ENCODE measurements at regions not wholly inside any gene's neighbourhood (a gene's known extent, or its start where the extent isn't known, plus 50 kb on each side); places are given as distances from the start of the nearest gene placed in this dataset.

GRCh38 chr9:776086-776485 lies 65.4 kb upstream of the DMRT1 start:
- 91% methylated on average over 2 of the region's 2 CpGs for WGBS
- H3K4me1 ChIP-seq (replicated peaks): no peaks in the 10 kb centered on the region
- no peaks in the 10 kb centered on the region for H3K9me3 ChIP-seq
- no peak for DNase-seq (ENCODE audit: low spot score)
- no peak overlapping the region for H3K4me3 ChIP-seq
- no peak overlapping the region for H3K27ac ChIP-seq
- no peaks in the 10 kb centered on the region for H3K27me3 ChIP-seq (replicated peaks; ENCODE audit: insufficient read depth)
- no peaks in the 10 kb centered on the region for H3K36me3 ChIP-seq
- TF ChIP-seq POLR2AphosphoS5 (IDR thresholded peaks at IDR 0.05) (no peak), POLR2A (IDR thresholded peaks at IDR 0.05) (no peak)
- TF ChIP-seq, protein P1, sequence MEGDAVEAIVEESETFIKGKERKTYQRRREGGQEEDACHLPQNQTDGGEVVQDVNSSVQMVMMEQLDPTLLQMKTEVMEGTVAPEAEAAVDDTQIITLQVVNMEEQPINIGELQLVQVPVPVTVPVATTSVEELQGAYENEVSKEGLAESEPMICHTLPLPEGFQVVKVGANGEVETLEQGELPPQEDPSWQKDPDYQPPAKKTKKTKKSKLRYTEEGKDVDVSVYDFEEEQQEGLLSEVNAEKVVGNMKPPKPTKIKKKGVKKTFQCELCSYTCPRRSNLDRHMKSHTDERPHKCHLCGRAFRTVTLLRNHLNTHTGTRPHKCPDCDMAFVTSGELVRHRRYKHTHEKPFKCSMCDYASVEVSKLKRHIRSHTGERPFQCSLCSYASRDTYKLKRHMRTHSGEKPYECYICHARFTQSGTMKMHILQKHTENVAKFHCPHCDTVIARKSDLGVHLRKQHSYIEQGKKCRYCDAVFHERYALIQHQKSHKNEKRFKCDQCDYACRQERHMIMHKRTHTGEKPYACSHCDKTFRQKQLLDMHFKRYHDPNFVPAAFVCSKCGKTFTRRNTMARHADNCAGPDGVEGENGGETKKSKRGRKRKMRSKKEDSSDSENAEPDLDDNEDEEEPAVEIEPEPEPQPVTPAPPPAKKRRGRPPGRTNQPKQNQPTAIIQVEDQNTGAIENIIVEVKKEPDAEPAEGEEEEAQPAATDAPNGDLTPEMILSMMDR (IDR thresholded peaks at IDR 0.05): no peak
- intact Hi-C loops (cut with DNase I): no loop called here

DNA sequence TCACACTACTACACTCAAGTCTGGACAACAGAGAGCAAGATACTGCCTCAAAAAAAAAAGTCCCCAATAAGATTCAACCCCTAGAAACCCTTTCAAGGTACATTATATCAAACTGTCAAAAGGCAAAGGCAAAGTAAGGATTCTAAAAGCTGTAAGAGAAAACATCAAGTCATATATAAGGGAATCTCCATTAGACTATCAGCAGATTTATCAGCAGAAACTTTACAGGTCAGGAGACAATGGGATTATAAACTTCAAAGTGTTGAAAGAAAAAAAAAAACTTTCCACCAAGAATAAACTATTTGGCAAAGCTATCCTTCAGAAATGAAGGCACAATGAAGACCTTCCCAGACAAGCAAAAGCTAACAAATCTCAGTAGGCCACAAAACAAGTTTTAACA lies 63.5 kb upstream of the DMRT1 start:
- intact Hi-C loops (cut with DNase I): no loop called here
- H3K4me3 ChIP-seq: no peak overlapping the region
- H3K36me3 ChIP-seq: no peaks in the 10 kb centered on the region
- no peaks in the 10 kb centered on the region for H3K27me3 ChIP-seq (replicated peaks; ENCODE audit: insufficient read depth)
- H3K9me3 ChIP-seq: no peaks in the 10 kb centered on the region
- TF ChIP-seq, protein P1 (IDR thresholded peaks at IDR 0.05): no peak
- TF ChIP-seq POLR2A (IDR thresholded peaks at IDR 0.05): no peak
- TF ChIP-seq POLR2AphosphoS5 (IDR thresholded peaks at IDR 0.05): no peak
- DNase-seq (ENCODE audit: low spot score): no peak
- no peaks in the 10 kb centered on the region for H3K4me1 ChIP-seq (replicated peaks)
- H3K27ac ChIP-seq: no peak overlapping the region

DNA sequence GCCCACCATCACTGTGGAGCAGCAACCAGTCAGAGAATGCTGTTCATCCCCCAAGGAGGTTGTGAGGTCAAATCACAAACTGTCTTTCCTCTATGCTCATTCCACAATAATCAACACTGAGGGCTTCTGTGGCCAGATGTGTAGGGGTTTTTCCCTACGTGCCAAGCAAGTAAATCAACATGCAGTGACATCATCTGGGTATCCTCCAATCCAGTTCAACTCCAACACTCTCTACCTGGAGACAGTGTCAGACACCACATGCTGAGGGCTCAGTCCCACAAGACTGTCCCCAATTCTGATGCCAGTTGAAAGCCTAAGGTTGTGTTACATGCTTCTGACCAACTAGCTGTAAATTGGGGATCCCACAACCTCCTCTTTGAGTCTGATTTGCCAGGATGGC lies 57.3 kb upstream of the DMRT1 start:
- WGBS: 36% methylated on average over 1 of the region's 1 CpG
- Histone ChIP-seq H3K4me3 (no peak overlapping the region), H3K27me3 (replicated peaks; ENCODE audit: insufficient read depth) (no peaks in the 10 kb centered on the region), H3K4me1 (replicated peaks) (no peaks in the 10 kb centered on the region), H3K36me3 (no peaks in the 10 kb centered on the region), H3K9me3 (no peaks in the 10 kb centered on the region), H3K27ac (no peak overlapping the region)
- intact Hi-C loops (cut with DNase I): no loop called here
- no peak for DNase-seq (ENCODE audit: low spot score)
- TF ChIP-seq, protein P1 (IDR thresholded peaks at IDR 0.05): no peak
- TF ChIP-seq POLR2A (IDR thresholded peaks at IDR 0.05) (no peak), POLR2AphosphoS5 (IDR thresholded peaks at IDR 0.05) (no peak)

GRCh38 chr9:784916-785315 lies 56.6 kb upstream of the DMRT1 start:
- Histone ChIP-seq H3K9me3 (no peaks in the 10 kb centered on the region), H3K27me3 (replicated peaks; ENCODE audit: insufficient read depth) (no peaks in the 10 kb centered on the region), H3K36me3 (no peaks in the 10 kb centered on the region), H3K27ac (no peak overlapping the region), H3K4me1 (replicated peaks) (no peaks in the 10 kb centered on the region), H3K4me3 (no peak overlapping the region)
- WGBS: 70% methylated on average over 2 of the region's 2 CpGs
- TF ChIP-seq POLR2A (IDR thresholded peaks at IDR 0.05) (no peak), POLR2AphosphoS5 (IDR thresholded peaks at IDR 0.05) (no peak)
- TF ChIP-seq, protein P1 (IDR thresholded peaks at IDR 0.05): no peak
- DNase-seq (ENCODE audit: low spot score): no peak
- intact Hi-C loops (cut with DNase I): no loop called here

- Histone ChIP-seq H3K27ac (no peak overlapping the region), H3K36me3 (no peaks in the 10 kb centered on the region), H3K4me1 (replicated peaks) (no peaks in the 10 kb centered on the region), H3K4me3 (no peak overlapping the region), H3K27me3 (replicated peaks; ENCODE audit: insufficient read depth) (no peaks in the 10 kb centered on the region), H3K9me3 (no peaks in the 10 kb centered on the region)
- intact Hi-C loops (cut with DNase I): no loop called here
- DNase-seq (ENCODE audit: low spot score): no peak
- no peak for TF ChIP-seq POLR2A (IDR thresholded peaks at IDR 0.05)
- TF ChIP-seq, protein P1 (IDR thresholded peaks at IDR 0.05): no peak
- no peak for TF ChIP-seq POLR2AphosphoS5 (IDR thresholded peaks at IDR 0.05)
- 88% methylated on average over 5 of the region's 5 CpGs for WGBS
Observed at GRCh38 chr9:785997-786396, 55.5 kb upstream of the DMRT1 start.

All from prostate gland (tissue), 2 donors.